K562 (cell line): ENCODE measurements at regions not wholly inside any gene's neighbourhood (a gene's known extent, or its start where the extent isn't known, plus 50 kb on each side); places are given as distances from the start of the nearest gene placed in this dataset.

Source experiments
- BHLHE40 ChIP-seq: IDR thresholded peaks from 2 replicates; pipeline ENCODE4 v1.6.1; 2011; ENCODE audit warnings: low read length, improper control_type of control experiment
- CHD2 ChIP-seq: IDR thresholded peaks from 2 replicates; pipeline ENCODE4 v1.6.1; 2011; ENCODE audit warnings: low read depth, low read length
- CHD4 ChIP-seq: fragments of 200-600 bp; sonication (generic); IDR thresholded peaks from 3 replicates; pipeline ENCODE4 v1.6.1; 2012; ENCODE audit warnings: low read depth, mild to moderate bottlenecking, mixed read lengths, low read length, inconsistent platforms; ENCODE audit not compliant: insufficient read depth, insufficient replicate concordance, poor library complexity, severe bottlenecking
- CLOCK ChIP-seq: fragments of 250-450 bp; sonication (Bioruptor Pico); IDR thresholded peaks from 2 replicates; pipeline ENCODE4 v1.4.0; 2020; ENCODE audit warnings: mild to moderate bottlenecking, moderate library complexity, borderline replicate concordance
- ETV1 ChIP-seq: fragments of 450-650 bp; conservative IDR thresholded peaks from 2 replicates; pipeline ENCODE4 v1.6.1; 2016; ENCODE audit warnings: missing genetic modification characterization, control low read depth, low read depth, missing compliant biosample characterization
- NBN ChIP-seq: fragments of 450-650 bp; IDR thresholded peaks from 2 replicates; pipeline ENCODE4 v1.6.1; 2016; ENCODE audit warnings: low read depth, mild to moderate bottlenecking
- PBX2 ChIP-seq, 2 experiments: IDR thresholded peaks in 1 of 2; conservative IDR thresholded peaks in 1 of 2; 2 replicates each; pipeline ENCODE4 v1.6.1; 2016; ENCODE audit warnings: low read depth in 2 of 2, mild to moderate bottlenecking in 1 of 2, missing compliant biosample characterization in 1 of 2, missing genetic modification characterization in 1 of 2, moderate library complexity in 1 of 2
- PKNOX1 ChIP-seq: fragments of 450-650 bp; IDR thresholded peaks from 2 replicates; pipeline ENCODE4 v1.6.1; 2016
- SREBF2 ChIP-seq: sonication (generic); formaldehyde crosslinking; IDR thresholded peaks from 2 replicates; pipeline ENCODE4 v1.4.0; 2020; ENCODE audit warnings: mild to moderate bottlenecking, missing genetic modification reagents
- TCF15 ChIP-seq: fragments of 250-450 bp; sonication (Bioruptor Pico); IDR thresholded peaks from 2 replicates; pipeline ENCODE4 v1.8.0; 2022; ENCODE audit warnings: moderate library complexity, mild to moderate bottlenecking, inconsistent platforms
- TFAP4 ChIP-seq: sonication (generic); formaldehyde crosslinking; IDR thresholded peaks from 2 replicates; pipeline ENCODE4 v1.8.0; 2022; ENCODE audit warnings: missing genetic modification reagents, mild to moderate bottlenecking, moderate library complexity, borderline replicate concordance
- TGIF2 ChIP-seq: sonication (generic); formaldehyde crosslinking; IDR thresholded peaks from 2 replicates; pipeline ENCODE4 v1.8.1; 2022; ENCODE audit warnings: mild to moderate bottlenecking, missing genetic modification reagents, moderate library complexity
- THAP7 ChIP-seq: fragments of 250-450 bp; sonication (Bioruptor Pico); IDR thresholded peaks from 2 replicates; pipeline ENCODE4 v1.5.0; 2021
- ZKSCAN1 ChIP-seq: fragments of 150-350 bp; IDR thresholded peaks from 2 replicates; pipeline ENCODE4 v1.6.1; 2016; ENCODE audit warnings: low read depth, low read length
- ZNF280B ChIP-seq: fragments of 250-450 bp; sonication (Bioruptor Pico); IDR thresholded peaks from 2 replicates; pipeline ENCODE4 v1.5.1; 2021; ENCODE audit warnings: mild to moderate bottlenecking
- ZNF589 ChIP-seq: fragments of 200-800 bp; sonication (Bioruptor generic); IDR thresholded peaks from 2 replicates; pipeline ENCODE4 v1.6.1; 2016; ENCODE audit warnings: low read depth, missing genetic modification characterization, missing compliant biosample characterization

- TF ChIP-seq ETV1 (tag) = no peak
- no peak for TF ChIP-seq THAP7
- TF ChIP-seq CHD4 = no peak
- TF ChIP-seq PKNOX1 = no peak
- peak; percentile 37; the same call in 1 of the 2 replicates for TF ChIP-seq NBN
- TF ChIP-seq BHLHE40 = 0 out of 2 replicates have a peak, but pooled peaks have one; percentile 30
- peak; percentile 46; the same call in 1 of the 2 replicates for TF ChIP-seq TFAP4
- TF ChIP-seq PBX2 (CRISPR knock-in tag; IDR thresholded peaks at IDR 0.05; ENCODE audit: low read depth) = no peak
- TF ChIP-seq PBX2 (tag; conservative IDR thresholded peaks at IDR 0.05; ENCODE audit: low read depth) = 0 out of 2 replicates have a peak, but pooled peaks have one; percentile 16
- TF ChIP-seq TCF15 (CRISPR knock-in tag) = no peak
- TF ChIP-seq CLOCK (CRISPR knock-in tag) = no peak
- TF ChIP-seq ZNF589 = no peak
- no peak for TF ChIP-seq SREBF2 (CRISPR knock-in tag)
- no peak for TF ChIP-seq TGIF2 (CRISPR knock-in tag)
- no peak for TF ChIP-seq ZKSCAN1
- TF ChIP-seq CHD2 = no peak
- no peak for TF ChIP-seq ZNF280B
These were observed 195.4 kb downstream of the OPA1 start (continued) for GRCh38 chr3:193788189-193788991.
